A204.1 (cell line): ENCODE measurements at regions not wholly inside any gene's neighbourhood (a gene's known extent, or its start where the extent isn't known, plus 50 kb on each side); places are given as distances from the start of the nearest gene placed in this dataset.
"Not testable (repeated sequence)": the region's sequence is repeated elsewhere in the genome, so short reads cannot be mapped to it uniquely, and the experiment has no call there.

Source experiments
- FAIRE-seq: peaks from 2 replicates; lab custom pipeline; 2012; peaks lifted over from hg19 to GRCh38; lab: Jason Lieb, UNC

DNA sequence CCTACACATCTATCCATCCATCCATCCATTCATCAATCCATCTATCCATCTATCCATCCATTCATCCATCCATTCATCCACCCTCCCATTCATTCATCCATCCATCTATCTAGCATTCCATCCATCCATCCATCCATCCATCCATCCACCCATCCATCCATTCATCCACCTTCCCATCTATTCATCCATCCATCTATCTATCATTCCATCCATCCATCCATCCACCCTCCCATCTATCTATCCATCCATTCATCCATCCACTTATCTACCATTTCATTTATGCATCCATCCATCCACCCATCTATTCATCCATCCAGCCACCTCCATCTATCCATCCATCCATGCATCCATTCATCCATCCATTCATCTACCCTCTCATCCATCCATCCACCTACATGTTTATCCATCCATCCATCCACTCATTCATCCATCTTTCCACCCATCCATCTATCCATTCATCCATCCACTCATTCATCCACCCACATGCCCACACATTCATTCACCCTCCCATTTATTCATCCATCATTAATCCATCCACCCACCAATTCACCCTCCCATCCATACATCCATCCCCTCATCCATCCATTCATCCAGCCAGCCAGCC is 258.5 kb downstream of the CRLF2 start:
- no peak for FAIRE-seq

DNA sequence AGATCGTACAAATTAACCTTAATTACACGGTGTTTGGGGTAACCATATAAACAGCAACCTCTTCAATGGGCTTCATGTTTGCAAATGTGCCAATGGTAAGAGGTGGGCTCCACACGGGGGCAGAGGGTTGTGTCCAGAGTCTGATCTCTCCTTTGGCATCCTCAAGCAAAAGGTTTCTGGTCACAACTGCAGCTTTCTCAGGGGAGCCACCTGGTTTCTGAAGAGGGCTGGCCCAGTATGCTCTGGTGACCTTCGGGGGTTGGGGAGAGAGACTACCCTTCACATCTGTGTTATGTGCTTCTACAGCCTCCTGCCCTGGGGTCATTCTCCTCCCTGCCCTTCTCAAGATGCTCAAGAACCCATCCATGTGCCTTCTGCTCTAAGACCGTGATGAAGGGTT is 259.6 kb downstream of the CRLF2 start:
- no peak for FAIRE-seq

DNA sequence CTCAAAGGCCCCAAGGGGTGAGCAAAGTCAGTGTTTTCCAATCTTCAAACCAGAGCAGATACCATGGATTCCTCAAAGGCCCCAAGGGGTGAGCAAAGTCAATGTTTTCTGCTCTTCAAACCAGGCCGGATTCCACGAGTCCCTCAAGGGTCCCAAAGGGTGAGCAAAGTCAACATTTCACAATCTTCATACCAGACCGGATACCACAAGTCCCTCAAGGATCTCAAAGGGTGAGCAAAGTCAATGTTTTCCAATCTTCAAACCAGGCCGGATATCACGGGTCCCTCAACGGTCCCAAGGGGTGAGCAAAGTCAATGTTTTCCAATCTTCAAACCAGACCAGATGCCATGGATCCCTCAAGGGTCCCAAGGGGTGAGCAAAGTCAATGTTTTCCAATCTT is 265.2 kb downstream of the CRLF2 start:
- FAIRE-seq, result not testable (repeated sequence)

DNA sequence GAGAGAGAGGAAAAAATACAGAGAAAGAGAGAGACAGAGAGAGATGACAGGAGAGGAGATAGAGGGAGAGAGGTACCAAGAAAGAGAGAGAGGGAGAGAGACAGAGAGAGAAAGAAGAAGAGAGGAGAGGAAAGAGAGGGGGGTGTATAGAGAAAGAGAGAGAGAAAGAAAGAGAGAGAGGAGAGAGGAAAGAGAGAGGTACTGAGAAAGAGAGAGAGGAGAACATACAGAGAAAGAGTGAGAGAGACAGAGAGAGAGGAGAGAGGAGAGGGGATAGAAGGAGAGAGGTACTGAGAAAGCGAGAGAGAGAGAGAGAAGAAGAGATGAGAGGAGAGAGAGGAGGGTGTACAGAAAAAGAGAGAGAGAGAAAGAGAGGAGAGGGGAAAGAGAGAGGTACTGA is 269.4 kb downstream of the CRLF2 start:
- FAIRE-seq, result no peak

DNA sequence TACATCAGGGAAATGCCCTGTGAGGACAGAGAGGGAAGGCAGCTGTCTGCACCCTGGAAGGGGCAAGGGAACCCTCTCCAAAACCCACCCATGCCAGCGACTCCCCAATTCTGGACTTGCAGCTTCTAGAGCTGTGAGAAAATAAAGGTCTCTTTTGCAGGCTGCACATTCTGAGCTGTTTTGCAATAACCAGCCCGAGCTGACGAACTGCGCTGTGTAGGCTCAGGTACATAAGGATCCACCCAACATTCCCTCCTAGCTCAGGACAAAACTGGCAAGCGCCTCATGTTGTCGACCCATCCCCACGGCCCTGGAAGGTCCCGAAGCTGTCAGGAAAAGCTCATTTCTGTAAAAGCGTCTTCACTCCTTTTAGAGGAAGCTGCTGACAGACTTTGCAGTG is 271.8 kb downstream of the CRLF2 start:
- no peak for FAIRE-seq

DNA sequence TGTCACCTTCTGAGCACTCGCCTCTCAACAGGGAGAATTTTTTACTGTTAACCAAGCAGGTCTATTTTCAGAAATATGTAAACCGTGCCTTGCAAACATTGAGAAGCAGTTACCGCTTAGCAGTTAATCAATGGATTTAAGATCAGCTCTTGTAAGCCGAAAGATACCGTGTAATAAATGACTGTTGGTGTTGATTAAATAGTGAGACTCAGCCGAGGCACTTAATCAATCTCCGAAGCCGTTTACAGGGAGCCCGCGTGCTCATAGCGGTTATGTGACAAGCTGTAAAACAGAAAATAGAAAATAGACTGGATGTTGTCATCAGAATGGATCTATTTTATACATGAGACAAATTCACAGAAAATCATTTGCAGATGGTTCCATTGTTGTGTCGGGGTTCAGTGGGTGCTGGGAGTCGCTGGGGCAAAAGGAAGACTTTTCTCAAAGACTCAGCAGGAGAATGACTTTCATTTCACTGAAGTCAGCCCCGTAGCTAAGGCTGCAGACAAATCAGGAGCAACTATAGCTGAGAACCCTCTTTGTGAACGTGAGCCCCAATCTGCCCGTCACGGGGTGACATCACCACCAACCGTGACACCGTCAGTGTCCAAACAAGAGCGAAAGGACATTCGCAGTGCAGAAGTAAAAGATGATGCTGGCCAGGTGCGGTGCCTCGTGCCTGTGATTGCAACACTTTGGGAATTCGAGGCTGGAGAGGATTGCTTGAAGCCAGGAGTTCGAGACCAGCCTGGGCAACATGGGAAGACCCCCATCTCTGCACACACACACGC is 275.3 kb downstream of the CRLF2 start:
- no peak for FAIRE-seq

DNA sequence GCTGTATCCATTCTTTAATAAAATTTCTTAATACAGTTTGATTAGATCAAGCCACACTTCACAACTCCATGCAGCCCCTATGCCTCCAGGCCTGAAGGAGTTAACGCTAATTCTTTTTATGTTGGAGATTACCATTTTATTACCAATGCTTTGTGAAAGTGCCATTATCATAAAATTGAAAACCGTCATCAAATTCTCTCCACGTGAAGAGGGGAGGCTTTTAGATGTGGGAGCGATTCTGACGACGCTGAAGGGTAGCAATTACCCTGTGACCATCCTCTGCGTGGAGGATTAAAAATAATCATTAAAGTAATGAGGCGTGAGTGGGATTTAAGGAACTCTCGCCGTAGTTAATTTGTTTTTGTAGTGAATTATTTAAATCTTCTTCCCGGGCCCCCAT is 278.8 kb downstream of the CRLF2 start:
- FAIRE-seq, result no peak

DNA sequence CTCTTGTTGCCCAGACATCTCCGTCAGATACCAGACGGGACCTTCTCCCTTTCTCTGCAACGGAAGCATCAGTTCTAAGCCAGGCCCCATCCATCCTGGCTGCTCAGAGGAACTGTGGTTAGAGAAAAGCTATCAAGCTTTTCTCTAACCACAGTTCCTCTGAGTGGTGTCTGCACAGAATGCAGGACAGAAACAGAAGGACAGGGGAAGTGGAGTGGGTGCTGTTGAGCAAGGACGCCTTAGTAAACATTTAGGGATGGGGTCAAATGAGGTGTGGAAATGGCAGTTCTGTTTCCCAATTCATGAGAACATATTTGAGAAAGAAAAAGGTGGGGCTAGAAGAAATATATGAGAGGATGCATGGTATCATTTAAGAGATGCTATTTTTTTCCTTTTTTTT is 283.8 kb downstream of the CRLF2 start:
- FAIRE-seq, result no peak

DNA sequence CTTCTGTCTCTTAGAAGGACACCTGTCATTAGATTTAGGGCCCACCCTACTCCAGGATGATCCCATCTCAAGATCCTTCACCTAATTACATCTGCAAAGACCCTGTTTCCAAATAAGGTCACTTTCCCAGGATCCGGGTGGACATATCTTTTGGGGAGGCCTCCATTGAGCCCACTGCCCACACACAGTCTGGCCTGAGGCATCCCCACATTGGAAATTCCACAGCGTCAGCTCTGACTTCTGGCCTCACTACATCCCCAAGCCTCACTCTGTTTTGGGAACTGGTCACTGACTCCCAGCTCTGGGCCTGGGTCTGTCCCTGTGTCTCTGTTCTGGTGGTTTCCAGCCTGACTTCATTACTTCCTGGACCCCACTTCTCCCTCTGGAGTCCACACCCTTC is 285.5 kb downstream of the CRLF2 start:
- FAIRE-seq, result no peak

DNA sequence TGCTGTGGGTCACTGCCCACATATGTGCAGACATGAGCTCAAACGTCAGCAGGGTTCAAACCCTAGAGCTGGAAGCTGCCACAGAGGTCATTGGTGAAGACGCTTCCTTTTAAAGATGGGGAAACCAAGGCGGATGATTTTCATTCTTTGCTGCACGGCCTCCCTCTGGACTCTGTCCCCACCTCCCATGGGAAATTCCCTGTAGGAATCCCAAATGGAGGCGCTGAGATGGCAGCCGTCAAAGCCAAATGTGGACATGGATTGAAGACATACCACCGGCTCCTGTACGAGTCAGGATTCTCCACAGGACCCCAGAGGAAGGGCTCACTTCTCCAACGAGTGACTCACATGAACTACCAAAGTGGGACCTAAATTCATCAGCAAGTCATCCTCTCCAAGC is 286.4 kb downstream of the CRLF2 start:
- FAIRE-seq, result no peak

DNA sequence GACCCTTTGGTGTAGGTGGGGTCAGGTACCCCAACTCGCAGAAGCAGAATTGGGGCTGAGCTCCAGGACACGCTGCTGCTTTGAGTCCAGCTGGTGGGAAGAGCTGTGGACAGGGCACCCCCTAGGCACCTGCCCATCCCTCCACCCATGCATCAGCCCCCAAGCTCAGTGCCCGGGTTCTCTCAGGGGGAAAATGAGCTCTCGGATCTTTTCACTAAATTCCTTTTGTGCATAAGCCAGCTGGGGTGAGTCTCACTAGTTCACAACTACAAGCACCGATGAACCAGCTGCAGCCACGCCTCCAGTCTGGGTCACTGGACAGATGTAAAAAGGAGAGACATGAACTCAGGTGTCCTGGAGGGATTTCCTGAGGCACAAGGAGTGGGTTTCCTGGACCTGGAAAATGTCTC is 286.8 kb downstream of the CRLF2 start:
- no peak for FAIRE-seq

DNA sequence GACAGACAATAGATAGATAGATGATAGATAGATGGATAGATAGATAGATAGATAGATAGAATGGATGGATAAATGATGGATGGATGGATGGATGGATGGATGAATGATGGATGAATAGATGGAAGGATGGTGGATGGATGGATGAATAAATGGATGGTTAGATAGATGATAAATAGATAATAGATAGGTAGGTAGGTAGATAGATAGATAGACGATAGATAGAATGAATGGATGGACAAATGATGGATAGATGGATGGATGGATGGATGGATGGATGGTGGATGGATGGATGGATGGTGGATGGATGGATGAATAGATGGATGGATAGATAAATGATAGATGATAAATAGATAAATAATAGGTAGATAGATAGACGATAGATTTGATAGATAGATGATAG is 287.4 kb downstream of the CRLF2 start:
- no peak for FAIRE-seq

DNA sequence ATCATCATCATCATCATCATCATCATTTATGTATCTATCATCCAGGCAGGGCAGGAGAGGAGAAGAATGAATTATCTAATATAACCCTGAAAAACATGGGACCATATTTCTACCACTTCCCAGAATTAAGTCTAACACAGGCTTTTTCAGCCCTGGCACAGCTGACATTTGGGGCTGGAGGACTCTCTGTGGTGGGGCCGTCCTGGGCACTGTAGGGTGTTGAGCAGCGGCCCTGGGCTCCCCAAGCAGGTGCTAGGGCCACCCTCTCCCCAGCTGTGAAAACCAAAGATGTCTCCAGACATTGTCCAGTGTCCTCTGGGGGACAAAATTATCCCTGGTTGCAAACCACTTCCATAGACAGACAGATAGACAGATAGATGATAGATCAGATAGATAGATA is 288.4 kb downstream of the CRLF2 start:
- FAIRE-seq, result no peak

DNA sequence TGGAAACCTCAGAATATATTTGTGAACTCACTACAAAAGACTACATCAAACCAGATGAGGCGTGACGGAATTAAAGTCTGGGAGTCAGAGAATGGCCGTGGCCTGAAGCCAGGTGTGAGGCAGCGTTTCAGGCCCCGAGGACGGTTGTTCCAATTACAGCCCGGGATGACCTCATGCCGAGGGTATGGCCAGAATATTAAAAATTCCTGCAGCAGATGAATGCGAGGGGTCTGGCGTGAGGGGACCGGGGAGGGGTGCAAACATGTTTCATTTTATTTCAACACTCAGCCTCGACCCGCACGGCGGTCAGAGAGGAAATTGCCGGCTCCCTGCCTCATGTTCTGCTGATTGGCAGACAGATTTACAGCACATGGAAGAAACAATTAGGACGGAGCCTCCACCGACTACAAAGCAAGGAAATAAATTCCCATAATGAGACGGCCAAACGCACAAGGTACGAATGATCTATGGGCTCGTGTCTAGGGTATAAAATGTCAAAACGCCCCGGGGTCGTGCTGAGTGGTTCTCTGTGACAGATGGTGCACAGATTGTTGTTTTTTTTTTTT is 289.7 kb downstream of the SHOX start:
- no peak for FAIRE-seq

DNA sequence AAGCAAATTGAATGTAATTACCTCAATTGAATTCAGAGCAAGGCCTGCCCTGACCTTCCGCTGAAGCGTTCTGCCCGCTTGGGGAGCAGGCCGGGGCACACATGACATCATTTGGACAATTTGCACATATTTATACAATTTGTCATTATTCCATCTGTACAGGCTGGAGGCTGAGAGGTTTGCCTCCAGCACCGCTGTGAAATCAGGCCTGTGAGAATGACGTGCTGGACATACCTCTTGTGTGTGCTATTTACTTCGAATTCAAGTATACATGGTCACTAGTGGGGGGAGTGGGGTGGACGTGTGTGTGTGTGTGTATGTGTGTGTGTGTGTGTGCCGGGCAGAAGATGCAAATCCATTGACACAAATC is 285.6 kb downstream of the SHOX start:
- no peak for FAIRE-seq

DNA sequence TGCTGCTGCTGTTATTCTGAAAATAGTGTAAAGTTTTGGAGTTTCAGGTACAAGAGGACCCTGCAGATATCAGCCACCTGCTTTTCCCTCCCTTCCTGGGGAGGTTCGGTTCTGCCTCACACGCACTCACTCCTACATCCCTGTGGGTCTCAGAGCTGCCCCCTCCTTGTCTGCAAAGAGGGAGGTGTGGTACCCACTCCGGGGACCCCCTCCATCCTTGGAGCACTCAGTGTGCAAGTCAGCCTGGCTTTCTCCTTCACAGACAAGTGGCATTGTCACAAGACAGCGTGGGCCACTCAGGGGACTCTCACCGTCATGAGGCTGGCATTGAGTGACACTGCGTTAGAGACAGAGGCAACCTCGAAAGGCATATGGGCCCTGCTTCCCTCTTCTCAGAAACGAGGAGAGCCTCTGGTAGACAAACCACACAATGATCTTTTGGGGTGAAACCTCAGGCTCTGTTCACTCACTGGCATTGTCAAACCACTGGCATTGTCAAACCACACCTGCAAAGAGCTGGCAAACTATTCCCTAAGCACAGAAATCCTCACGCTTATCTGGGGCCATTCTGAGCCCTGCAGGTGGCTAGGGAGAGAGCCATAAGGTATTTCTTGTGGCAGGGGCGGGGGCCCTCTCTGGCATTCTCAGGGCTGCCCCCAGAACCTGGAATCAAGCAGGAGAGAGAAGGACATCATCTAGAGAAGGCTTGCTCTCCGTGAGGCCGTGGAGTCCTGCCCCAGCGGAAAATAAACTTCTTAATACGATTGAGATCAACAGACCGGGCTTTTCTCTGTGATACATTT is 285.0 kb downstream of the SHOX start:
- no peak for FAIRE-seq

DNA sequence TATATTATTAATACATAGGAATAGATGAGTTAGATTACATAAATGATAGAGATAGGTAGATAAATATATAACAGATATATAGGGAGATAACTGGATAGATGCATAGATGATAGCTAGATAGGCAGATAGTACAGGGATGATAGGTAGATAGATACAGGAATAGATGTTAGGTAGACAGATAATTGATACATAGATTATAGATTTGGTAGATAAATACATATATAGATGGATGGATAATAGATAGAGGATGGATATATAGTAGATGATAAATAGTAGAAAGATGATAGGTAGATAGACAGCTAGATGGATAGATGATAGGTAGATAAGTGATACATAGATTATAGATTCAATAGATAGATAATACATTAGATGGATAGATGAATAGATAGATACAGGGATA is 283.6 kb downstream of the SHOX start:
- peak; percentile 6 for FAIRE-seq

DNA sequence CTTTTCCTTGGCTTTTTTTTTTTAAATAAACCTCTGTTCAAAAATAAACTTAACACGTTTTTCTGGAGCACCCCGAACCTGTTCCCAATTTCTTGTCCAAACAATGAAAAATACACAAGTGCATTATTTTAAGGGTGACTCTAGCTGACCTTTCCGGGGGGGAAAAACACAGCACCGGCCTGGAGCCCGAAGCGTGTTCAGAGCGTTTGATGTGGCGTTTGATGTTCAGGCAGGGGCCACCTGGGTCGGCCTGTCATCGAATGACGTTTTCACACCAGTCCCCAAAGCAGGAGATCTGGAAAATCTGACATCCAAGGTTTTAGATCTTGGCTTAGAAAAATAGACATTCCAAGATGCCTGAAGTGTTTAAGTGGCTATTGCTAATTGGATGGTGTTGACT is 282.1 kb downstream of the SHOX start:
- FAIRE-seq, result no peak

DNA sequence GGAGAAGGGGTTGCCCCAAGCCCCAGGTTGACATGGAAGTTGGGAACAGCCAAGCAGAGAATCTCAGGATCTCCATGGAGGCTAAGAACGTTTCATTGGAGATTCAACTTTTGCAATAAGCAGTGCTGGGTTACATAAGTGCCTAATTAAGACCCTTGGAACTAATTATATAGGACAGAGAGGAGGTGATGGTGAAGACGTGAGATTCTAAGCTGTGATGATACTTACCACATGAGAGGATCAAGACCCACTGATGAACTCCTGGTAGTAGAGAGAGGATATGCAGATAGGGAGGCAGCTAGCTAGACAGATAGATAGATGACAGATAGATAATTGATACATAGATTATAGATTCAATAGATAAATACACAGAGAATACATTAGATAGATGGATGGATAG is 278.5 kb downstream of the SHOX start:
- peak; percentile 27 for FAIRE-seq

DNA sequence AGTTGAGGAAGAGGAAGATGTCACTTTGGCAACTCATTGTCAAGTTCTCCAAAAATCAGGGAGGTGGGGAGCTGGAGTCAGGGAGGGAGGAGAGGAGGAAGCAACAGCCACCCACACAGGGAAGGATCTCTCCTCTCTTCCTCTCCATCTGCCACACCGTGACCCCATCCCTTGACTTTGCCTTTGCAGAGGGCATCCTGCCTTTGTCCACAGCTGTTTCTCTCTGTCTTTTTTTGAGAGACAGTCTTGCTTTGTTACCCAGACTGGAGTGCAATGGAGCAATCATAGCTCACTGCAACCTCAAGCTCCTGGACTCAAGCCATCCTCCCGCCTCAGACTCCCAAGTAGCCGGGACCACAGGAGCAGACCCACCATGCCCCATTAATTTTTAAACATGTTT is 276.0 kb downstream of the SHOX start:
- FAIRE-seq, result no peak

DNA sequence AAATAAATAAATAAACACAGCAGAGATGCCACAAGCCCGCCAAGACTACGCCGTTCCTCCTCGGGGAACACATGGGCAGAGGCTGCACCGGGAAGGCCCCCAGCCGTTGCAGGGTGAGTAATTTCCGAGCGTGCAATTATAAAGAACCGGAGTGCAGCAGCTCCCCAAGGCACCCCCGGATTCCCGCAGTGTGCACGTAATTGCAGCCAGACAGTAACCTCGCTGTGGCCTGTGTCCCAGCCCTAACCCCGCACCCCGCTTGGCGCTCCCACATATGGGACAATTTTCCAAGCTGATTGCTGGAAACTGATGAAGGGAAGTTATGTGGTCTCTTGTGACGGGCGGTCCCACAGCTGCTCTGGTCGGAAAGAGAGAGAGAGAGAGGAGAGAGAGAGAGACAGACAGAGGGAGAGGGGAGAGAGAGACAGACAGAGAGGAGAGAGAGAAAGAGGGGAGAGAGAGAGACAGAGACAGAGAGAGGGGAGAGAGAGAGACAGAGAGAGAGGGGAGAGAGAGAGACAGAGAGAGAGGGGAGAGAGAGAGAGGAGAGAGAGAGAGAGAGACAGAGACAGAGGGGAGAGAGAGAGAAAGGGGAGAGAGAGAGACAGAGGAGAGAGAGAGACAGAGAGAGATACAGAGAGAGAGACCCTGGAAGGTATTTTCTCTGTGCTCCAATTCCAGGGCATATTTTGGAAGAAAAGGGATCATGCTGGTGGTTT is 275.4 kb downstream of the SHOX start:
- FAIRE-seq, result no peak

DNA sequence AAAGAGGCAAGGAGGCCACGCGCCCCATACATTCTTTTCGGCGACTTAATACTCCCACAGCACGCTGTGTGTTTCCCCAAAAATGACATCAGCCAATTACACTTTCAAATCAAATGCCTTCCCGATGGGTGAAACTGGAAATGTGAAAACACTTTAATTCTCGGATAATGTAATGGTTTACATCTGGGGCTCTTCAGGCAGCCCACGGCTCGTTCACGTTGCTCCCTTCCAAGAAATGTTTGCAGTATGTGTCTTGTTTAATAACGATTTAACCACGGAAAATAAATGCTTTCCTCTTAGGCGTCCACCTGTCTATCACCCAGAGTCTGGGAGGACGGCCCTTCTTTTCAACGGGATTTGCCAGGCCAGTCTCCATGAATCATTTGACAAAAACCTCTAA is 272.5 kb downstream of the SHOX start:
- FAIRE-seq, result no peak

DNA sequence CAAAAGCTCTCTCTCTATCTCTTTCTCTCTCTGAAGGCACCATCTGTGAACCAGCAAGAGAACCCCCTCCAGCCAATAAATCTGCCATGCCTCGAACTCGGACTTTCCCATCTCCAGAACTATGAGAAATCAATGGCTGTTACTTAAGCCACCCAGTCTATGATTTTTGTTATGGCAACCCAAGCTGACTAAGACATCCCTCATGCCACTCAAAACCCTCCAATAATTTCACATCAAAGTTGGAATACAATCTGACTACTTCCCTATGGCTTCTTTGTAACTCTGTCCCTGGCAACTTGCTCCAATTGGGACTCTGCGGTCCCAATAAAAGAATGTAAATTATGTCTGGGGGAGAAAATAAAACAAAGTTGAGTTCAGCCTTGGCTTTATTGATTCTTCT is 265.7 kb downstream of the SHOX start:
- no peak for FAIRE-seq
